Stomach (tissue), 8 donors: ENCODE measurements at regions not wholly inside any gene's neighbourhood (a gene's known extent, or its start where the extent isn't known, plus 50 kb on each side); places are given as distances from the start of the nearest gene placed in this dataset.

Experiments
- DNase-seq, 2 donors: peaks; one replicate each; pipeline versions ENCODE4 v3.0.0 to v3.0.0-alpha.2; 2013 to 2019
- H3K27ac ChIP-seq, 5 donors: fragments of 200-600 bp in 4 of 5; sonication (generic) in 4 of 5; one replicate each; pipeline ENCODE4 v1.5.1; 2013 to 2019; ENCODE audit warnings: mild to moderate bottlenecking in 1 of 5, moderate library complexity in 1 of 5
- H3K27me3 ChIP-seq, 3 donors: fragments of 200-600 bp; sonication (generic); one replicate each; pipeline ENCODE4 v1.5.1; 2017 to 2019; ENCODE audit warnings: mixed run types in 1 of 3
- H3K36me3 ChIP-seq, 4 donors: fragments of 200-600 bp; sonication (generic); 1 replicate in 3 of 4; 2 replicates in 1 of 4; pipeline ENCODE4 v1.5.1; 2016 to 2019
- H3K4me1 ChIP-seq, 4 donors: fragments of 200-600 bp; sonication (generic); one replicate each; pipeline ENCODE4 v1.5.1; 2016 to 2019
- H3K4me3 ChIP-seq, 4 donors: fragments of 200-600 bp; sonication (generic) in 3 of 4; one replicate each; pipeline ENCODE4 v1.5.1; 2016 to 2019; ENCODE audit warnings: mild to moderate bottlenecking in 1 of 4
- H3K9me3 ChIP-seq, 4 donors: fragments of 200-600 bp; sonication (generic); one replicate each; pipeline ENCODE4 v1.5.1; 2016 to 2019
- EP300 ChIP-seq: sonication (generic); formaldehyde crosslinking; IDR thresholded peaks from one replicate; pipeline ENCODE4 v1.6.1; 2017; ENCODE audit warnings: antibody characterized with exemption
- POLR2A ChIP-seq, 4 donors: fragments of 450-650 bp; IDR thresholded peaks; one replicate each; pipeline ENCODE4 v1.6.1; 2016; ENCODE audit warnings: antibody characterized with exemption in 4 of 4, control low read depth in 2 of 4, mild to moderate bottlenecking in 1 of 4, moderate library complexity in 1 of 4
- POLR2AphosphoS5 ChIP-seq, 3 donors: sonication (generic); formaldehyde crosslinking; IDR thresholded peaks; one replicate each; pipeline ENCODE4 v1.6.1; 2016; ENCODE audit warnings: antibody characterized with exemption in 3 of 3
- WGBS, 5 donors: extraction: QIAGEN DNeasy Blood & Tissue Kit in 3 of 5; methylation state at CpG; one replicate each; pipeline versions ENCODE4 v1.1.5 to v1.1.7; 2013 to 2018; 5-methylcytosine and 5-hydroxymethylcytosine counted together
- intact Hi-C: fragments of 100-400 bp; cut with DNase I; formaldehyde crosslinking; loops from one replicate; pipeline ENCODE4 v1.15.1; 2023; ENCODE audit warnings: low total_unique reads
- TF ChIP-seq, protein P1 (sequence below), 7 experiments: fragments of 450-650 bp in 4 of 7; fragments of 200-600 bp in 3 of 7; sonication (generic) in 3 of 7; IDR thresholded peaks; one replicate each; pipeline ENCODE4 v1.5.1; 2016 to 2019; ENCODE audit warnings: antibody characterized with exemption in 7 of 7, control low read depth in 2 of 7, mild to moderate bottlenecking in 1 of 7
- donor health status: healthy with polysubstance abuse.
- donor health status: Bipolar disorder and iron deficiency.
- donor health status: healthy.

DNA sequence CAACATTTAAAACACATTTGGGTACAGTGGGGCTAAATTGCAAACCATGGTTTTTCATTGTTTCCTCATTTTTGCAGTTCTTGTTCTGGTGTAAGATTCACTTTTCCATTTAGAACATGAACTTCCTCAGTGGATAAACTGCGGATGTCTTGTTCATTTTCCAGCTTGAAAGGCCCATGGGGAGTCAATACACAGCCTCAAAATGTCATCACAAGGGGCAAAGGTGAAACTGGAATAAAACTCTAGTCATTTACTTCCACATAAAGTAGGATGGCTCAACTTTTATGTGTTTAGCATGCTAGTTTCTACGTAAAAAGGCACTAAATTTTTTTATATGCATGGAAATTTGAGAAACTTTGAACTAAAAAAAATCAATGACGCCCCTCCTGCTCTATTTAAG lies 718.8 kb downstream of the TLR4 start:
- Histone ChIP-seq H3K9me3 (no peaks in the 10 kb centered on the region), H3K36me3 (no peaks in the 10 kb centered on the region), H3K27ac (no peak overlapping the region), H3K27me3 (no peaks in the 10 kb centered on the region), H3K4me3 (no peak overlapping the region), H3K4me1 (no peaks in the 10 kb centered on the region)
- TF ChIP-seq EP300 = no peak
- no peak for TF ChIP-seq POLR2AphosphoS5 (IDR thresholded peaks at IDR 0.05)
- TF ChIP-seq POLR2A (IDR thresholded peaks at IDR 0.05) = no peak
- TF ChIP-seq, protein P1, sequence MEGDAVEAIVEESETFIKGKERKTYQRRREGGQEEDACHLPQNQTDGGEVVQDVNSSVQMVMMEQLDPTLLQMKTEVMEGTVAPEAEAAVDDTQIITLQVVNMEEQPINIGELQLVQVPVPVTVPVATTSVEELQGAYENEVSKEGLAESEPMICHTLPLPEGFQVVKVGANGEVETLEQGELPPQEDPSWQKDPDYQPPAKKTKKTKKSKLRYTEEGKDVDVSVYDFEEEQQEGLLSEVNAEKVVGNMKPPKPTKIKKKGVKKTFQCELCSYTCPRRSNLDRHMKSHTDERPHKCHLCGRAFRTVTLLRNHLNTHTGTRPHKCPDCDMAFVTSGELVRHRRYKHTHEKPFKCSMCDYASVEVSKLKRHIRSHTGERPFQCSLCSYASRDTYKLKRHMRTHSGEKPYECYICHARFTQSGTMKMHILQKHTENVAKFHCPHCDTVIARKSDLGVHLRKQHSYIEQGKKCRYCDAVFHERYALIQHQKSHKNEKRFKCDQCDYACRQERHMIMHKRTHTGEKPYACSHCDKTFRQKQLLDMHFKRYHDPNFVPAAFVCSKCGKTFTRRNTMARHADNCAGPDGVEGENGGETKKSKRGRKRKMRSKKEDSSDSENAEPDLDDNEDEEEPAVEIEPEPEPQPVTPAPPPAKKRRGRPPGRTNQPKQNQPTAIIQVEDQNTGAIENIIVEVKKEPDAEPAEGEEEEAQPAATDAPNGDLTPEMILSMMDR (IDR thresholded peaks at IDR 0.05) = no peak
- 70 to 79% (median 77%) methylated on average over 3 of the region's 3 CpGs for WGBS, 5 donors
- DNase-seq = no peak
- intact Hi-C loops = no loop called here

DNA sequence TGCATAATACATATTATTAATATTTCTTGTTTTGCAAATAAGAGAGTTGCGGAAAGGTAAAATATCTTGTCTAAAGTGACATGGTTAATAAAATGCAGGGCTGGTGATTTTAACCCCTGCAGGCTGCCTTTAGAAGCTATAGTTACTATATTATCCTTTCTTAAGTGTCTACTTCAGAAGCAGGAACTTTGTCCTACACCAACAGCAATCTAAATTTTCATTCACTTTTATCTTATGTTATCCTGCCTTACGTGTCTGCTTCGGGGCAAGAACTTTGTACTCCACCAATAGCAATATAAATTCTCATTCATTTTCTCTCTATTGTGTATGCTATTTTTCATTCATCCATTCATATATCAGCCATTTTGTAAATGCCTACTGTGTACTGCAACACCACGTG lies 719.5 kb downstream of the TLR4 start:
- Histone ChIP-seq H3K4me3 (no peak overlapping the region), H3K27ac (no peak overlapping the region), H3K36me3 (no peaks in the 10 kb centered on the region), H3K27me3 (no peaks in the 10 kb centered on the region), H3K4me1 (no peaks in the 10 kb centered on the region), H3K9me3 (no peaks in the 10 kb centered on the region)
- DNase-seq = no peak
- intact Hi-C loops = no loop called here
- TF ChIP-seq POLR2AphosphoS5 (IDR thresholded peaks at IDR 0.05) (no peak), EP300 (no peak), POLR2A (IDR thresholded peaks at IDR 0.05) (no peak)
- TF ChIP-seq, protein P1 (IDR thresholded peaks at IDR 0.05) = no peak
- WGBS, 5 donors = 73 to 83% (median 81%) methylated on average over 4 of the region's 4 CpGs

DNA sequence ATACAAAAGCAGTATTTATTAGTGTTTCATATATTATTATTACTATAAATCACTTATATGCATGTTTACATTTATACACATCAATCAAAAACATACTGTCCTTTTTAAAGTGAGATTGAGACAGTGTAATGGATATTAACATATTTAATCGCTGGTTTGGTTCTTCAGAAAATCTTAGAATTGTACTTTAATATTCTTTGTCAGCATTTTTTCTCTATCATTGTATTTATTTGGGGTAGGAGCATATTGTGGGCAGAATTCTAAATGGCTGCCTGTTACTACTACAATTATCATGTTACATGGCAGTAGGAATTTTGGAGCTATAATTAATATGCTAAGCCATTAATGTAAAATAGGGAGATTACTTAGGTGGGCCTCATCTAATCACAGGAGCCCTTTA lies 722.6 kb downstream of the TLR4 start:
- Histone ChIP-seq H3K9me3 (no peaks in the 10 kb centered on the region), H3K4me1 (no peaks in the 10 kb centered on the region), H3K27ac (no peak overlapping the region), H3K27me3 (no peaks in the 10 kb centered on the region), H3K4me3 (no peak overlapping the region), H3K36me3 (no peaks in the 10 kb centered on the region)
- no peak for TF ChIP-seq POLR2A (IDR thresholded peaks at IDR 0.05)
- intact Hi-C loops = no loop called here
- 67 to 90% (median 81%) methylated on average over 1 of the region's 1 CpG for WGBS, 5 donors
- DNase-seq = no peak

DNA sequence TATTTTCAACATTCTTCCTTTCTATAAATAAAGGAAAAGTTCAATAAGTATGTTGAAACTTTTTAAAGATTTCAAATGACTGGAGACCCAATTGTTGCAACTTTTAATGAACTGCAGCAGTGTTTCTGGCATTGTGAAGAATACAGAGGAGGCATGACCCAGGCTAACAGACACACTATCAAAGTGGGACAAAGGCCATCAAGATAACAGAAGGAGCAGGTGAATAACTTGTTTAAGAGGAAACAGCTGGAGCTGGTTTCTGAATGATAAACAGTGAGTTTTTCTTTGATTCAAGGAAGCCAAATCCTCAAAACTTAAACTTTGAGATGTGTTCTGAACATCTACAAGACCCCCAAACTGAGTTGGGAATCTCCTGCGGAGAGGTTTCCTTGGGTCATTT lies 734.6 kb downstream of the TLR4 start:
- Histone ChIP-seq H3K36me3 (no peaks in the 10 kb centered on the region), H3K4me3 (no peak overlapping the region), H3K27me3 (no peaks in the 10 kb centered on the region), H3K4me1 (no peaks in the 10 kb centered on the region), H3K9me3 (no peaks in the 10 kb centered on the region), H3K27ac (no peak overlapping the region)
- WGBS, 5 donors = 62 to 90% (median 76%) methylated on average over 1 of the region's 1 CpG
- no peak for DNase-seq
- TF ChIP-seq POLR2AphosphoS5 (IDR thresholded peaks at IDR 0.05) = no peak
- no peak for TF ChIP-seq EP300
- TF ChIP-seq, protein P1 (IDR thresholded peaks at IDR 0.05) = no peak
- no peak for TF ChIP-seq POLR2A (IDR thresholded peaks at IDR 0.05)
- intact Hi-C loops = no loop called here

DNA sequence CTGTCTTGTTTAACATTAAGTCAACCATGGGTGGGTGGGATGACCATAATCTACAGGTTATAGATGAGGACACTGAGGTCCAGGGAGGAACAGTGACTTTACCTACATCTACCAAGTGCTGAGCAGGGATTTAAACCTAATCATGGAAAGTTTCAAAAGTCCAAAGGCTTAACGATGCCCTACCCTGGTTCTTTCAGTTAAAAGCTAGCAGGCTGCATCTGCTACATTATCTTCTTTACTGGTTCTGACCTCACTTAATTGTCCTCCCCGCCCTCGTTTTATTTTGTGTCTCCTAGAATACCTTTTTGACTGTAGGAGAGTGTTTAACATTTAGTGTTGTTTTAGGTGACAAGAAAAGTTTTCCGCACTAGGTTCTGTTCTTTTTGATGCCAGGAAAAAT lies 735.2 kb downstream of the TLR4 start:
- no peak overlapping the region for H3K4me3 ChIP-seq
- H3K27ac ChIP-seq = no peak overlapping the region
- TF ChIP-seq, protein P1 (IDR thresholded peaks at IDR 0.05) = no peak
- TF ChIP-seq POLR2AphosphoS5 (IDR thresholded peaks at IDR 0.05) (no peak), POLR2A (IDR thresholded peaks at IDR 0.05) (no peak), EP300 (no peak)
- no peaks in the 10 kb centered on the region for H3K36me3 ChIP-seq
- H3K4me1 ChIP-seq = no peaks in the 10 kb centered on the region
- no peak for DNase-seq
- 77 to 81% (median 79%) methylated on average over 4 of the region's 4 CpGs for WGBS, 5 donors
- intact Hi-C loops = no loop called here
- H3K27me3 ChIP-seq = no peaks in the 10 kb centered on the region
- H3K9me3 ChIP-seq = no peaks in the 10 kb centered on the region
